ENCODE measurements at regions not wholly inside any gene's neighbourhood (a gene's known extent, or its start where the extent isn't known, plus 50 kb on each side); places are given as distances from the start of the nearest gene placed in this dataset.

DNA sequence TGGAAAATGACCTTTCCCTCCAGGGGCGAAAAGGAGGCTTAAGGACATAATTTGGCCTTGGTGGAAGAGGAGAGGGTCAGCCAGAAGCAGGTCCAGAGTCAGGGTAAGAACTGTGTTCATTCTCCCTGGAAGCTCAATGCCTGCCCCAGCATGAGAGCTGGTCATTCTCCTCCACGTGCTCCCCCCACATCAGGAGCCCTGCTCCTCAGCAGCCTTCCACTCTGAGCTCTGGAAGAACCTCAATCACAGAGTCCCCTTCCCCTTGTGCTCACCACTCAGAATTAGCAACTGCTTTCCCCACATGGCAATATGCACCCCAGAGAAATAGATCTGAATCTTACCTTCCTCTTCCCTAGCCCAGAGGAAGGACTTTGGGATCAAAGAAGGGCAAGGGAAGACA is 115.4 kb downstream of the TMEM200C start:
- no peak for TF ChIP-seq POLR2A (IDR thresholded peaks at IDR 0.05)
- TF ChIP-seq, protein P1, sequence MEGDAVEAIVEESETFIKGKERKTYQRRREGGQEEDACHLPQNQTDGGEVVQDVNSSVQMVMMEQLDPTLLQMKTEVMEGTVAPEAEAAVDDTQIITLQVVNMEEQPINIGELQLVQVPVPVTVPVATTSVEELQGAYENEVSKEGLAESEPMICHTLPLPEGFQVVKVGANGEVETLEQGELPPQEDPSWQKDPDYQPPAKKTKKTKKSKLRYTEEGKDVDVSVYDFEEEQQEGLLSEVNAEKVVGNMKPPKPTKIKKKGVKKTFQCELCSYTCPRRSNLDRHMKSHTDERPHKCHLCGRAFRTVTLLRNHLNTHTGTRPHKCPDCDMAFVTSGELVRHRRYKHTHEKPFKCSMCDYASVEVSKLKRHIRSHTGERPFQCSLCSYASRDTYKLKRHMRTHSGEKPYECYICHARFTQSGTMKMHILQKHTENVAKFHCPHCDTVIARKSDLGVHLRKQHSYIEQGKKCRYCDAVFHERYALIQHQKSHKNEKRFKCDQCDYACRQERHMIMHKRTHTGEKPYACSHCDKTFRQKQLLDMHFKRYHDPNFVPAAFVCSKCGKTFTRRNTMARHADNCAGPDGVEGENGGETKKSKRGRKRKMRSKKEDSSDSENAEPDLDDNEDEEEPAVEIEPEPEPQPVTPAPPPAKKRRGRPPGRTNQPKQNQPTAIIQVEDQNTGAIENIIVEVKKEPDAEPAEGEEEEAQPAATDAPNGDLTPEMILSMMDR (IDR thresholded peaks at IDR 0.05): no peak
